A172 (cell line): ENCODE measurements at regions not wholly inside any gene's neighbourhood (a gene's known extent, or its start where the extent isn't known, plus 50 kb on each side); places are given as distances from the start of the nearest gene placed in this dataset.
A peak's percentile ranks its signal among the peaks of the same experiment; 100 is the strongest.

Source experiments
- DNase-seq: peaks from one replicate; pipeline ENCODE4 v3.0.0-alpha.2; 2015; ENCODE audit warnings: low spot score

GRCh38 chr7:27364344-27364758 is 121.7 kb downstream of the EVX1 start:
- DNase-seq, result no peak

GRCh38 chr7:27367179-27367932 is 124.8 kb downstream of the EVX1 start:
- DNase-seq, result no peak

- no peak for DNase-seq
Measured at GRCh38 chr7:27367933-27368549, 125.4 kb downstream of the EVX1 start.

GRCh38 chr7:27374958-27375841 is 132.6 kb downstream of the EVX1 start:
- DNase-seq, result no peak

GRCh38 chr7:27375958-27376357 is 133.4 kb downstream of the EVX1 start:
- no peak for DNase-seq

- DNase-seq, result no peak
Measured at GRCh38 chr7:27377988-27378387, 135.4 kb downstream of the EVX1 start.

GRCh38 chr7:27382307-27382706 is 139.7 kb downstream of the EVX1 start:
- DNase-seq, result no peak

- no peak for DNase-seq
Measured at GRCh38 chr7:27386581-27386980, 144.0 kb downstream of the EVX1 start.

GRCh38 chr7:27387864-27388263 is 145.3 kb downstream of the EVX1 start:
- no peak for DNase-seq

GRCh38 chr7:27388561-27388960 is 146.0 kb downstream of the EVX1 start:
- DNase-seq, result no peak

GRCh38 chr7:27389496-27389895 is 146.9 kb downstream of the EVX1 start:
- no peak for DNase-seq

GRCh38 chr7:27392477-27392876 is 149.9 kb downstream of the EVX1 start:
- DNase-seq, result no peak

- no peak for DNase-seq
Measured at GRCh38 chr7:27394871-27395270, 152.3 kb downstream of the EVX1 start.

- DNase-seq, result no peak
Measured at GRCh38 chr7:27395626-27396025, 153.0 kb downstream of the EVX1 start.

GRCh38 chr7:27397503-27397902 is 154.9 kb downstream of the EVX1 start:
- DNase-seq, result no peak

GRCh38 chr7:27398851-27399250 is 156.2 kb downstream of the EVX1 start:
- DNase-seq, result no peak

- no peak for DNase-seq
Measured at GRCh38 chr7:27399791-27400567, 157.4 kb downstream of the EVX1 start.

GRCh38 chr7:27405780-27406179 is 163.2 kb downstream of the EVX1 start:
- no peak for DNase-seq

- no peak for DNase-seq
Measured at GRCh38 chr7:27409311-27409710, 166.7 kb downstream of the EVX1 start.

GRCh38 chr7:27409776-27410175 is 167.2 kb downstream of the EVX1 start:
- DNase-seq, result peak; percentile 77

- no peak for DNase-seq
Measured at GRCh38 chr7:27410812-27411544, 168.4 kb downstream of the EVX1 start.
